ENCODE measurements at regions not wholly inside any gene's neighbourhood (a gene's known extent, or its start where the extent isn't known, plus 50 kb on each side); places are given as distances from the start of the nearest gene placed in this dataset.

GRCh38 chr11:112509300-112509699, 248.6 kb upstream of the PLET1 start:
- TF ChIP-seq, protein P1, sequence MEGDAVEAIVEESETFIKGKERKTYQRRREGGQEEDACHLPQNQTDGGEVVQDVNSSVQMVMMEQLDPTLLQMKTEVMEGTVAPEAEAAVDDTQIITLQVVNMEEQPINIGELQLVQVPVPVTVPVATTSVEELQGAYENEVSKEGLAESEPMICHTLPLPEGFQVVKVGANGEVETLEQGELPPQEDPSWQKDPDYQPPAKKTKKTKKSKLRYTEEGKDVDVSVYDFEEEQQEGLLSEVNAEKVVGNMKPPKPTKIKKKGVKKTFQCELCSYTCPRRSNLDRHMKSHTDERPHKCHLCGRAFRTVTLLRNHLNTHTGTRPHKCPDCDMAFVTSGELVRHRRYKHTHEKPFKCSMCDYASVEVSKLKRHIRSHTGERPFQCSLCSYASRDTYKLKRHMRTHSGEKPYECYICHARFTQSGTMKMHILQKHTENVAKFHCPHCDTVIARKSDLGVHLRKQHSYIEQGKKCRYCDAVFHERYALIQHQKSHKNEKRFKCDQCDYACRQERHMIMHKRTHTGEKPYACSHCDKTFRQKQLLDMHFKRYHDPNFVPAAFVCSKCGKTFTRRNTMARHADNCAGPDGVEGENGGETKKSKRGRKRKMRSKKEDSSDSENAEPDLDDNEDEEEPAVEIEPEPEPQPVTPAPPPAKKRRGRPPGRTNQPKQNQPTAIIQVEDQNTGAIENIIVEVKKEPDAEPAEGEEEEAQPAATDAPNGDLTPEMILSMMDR (IDR thresholded peaks at IDR 0.05; ENCODE audit: low read depth, low read length, poor library complexity, severe bottlenecking) = no peak
- TF ChIP-seq EZH2phosphoT487 (IDR thresholded peaks at IDR 0.05; ENCODE audit: borderline replicate concordance, low read length) = no peak

All from DOHH2 (cell line).